ENCODE measurements at regions not wholly inside any gene's neighbourhood (a gene's known extent, or its start where the extent isn't known, plus 50 kb on each side); places are given as distances from the start of the nearest gene placed in this dataset.
A peak's percentile ranks its signal among the peaks of the same experiment; 100 is the strongest.

GRCh38 chr9:99427260-99427659 is 205.2 kb downstream of the SEC61B start:
- intact Hi-C loops (cut with DNase I, micrococcal nuclease), result no loop called here
- Histone ChIP-seq H3K9me3 (ENCODE audit: control insufficient read depth in 1 of 2, insufficient read depth in 1 of 2, low read length in 2 of 2) (no peaks in the 10 kb centered on the region), H3K27ac (ENCODE audit: low read depth in 1 of 2, low read length in 2 of 2) (no peak overlapping the region), H3K27me3 (ENCODE audit: control insufficient read depth in 1 of 2, insufficient read depth in 2 of 2, low read length in 2 of 2) (peaks cover 0 to 5% of the 10 kb centered on the region in 2 experiments), H3K4me3 (ENCODE audit: low read length) (no peak overlapping the region), H3K36me3 (ENCODE audit: insufficient read depth, low read length) (no peaks in the 10 kb centered on the region), H3K4me1 (ENCODE audit: insufficient read depth, low read length) (no peaks in the 10 kb centered on the region)
- Mint-ChIP-seq H3K27me3 (peaks cover 24% of the 10 kb centered on the region), H3K4me3 (no peak overlapping the region), H3K9me3 (no peaks in the 10 kb centered on the region), H3K36me3 (ENCODE audit: low read depth) (no peaks in the 10 kb centered on the region), H3K27ac (no peak overlapping the region), H3K4me1 (ENCODE audit: low read depth) (no peaks in the 10 kb centered on the region)
- CTCF ChIA-PET, result no interaction called here
- POLR2A ChIA-PET, result no interaction called here
- ATAC-seq (ENCODE audit: poor library complexity) (no peak), DNase-seq (no peak)
- TF ChIP-seq CTCF (IDR thresholded peaks at IDR 0.05), result no peak

GRCh38 chr9:99430301-99430700 is 208.2 kb downstream of the SEC61B start:
- Mint-ChIP-seq H3K4me1 (ENCODE audit: low read depth) (no peaks in the 10 kb centered on the region), H3K36me3 (ENCODE audit: low read depth) (no peaks in the 10 kb centered on the region), H3K27ac (no peak overlapping the region), H3K9me3 (no peaks in the 10 kb centered on the region), H3K4me3 (no peak overlapping the region), H3K27me3 (peaks cover 18% of the 10 kb centered on the region)
- ChIA-PET CTCF (no interaction called here), POLR2A (no interaction called here)
- Histone ChIP-seq H3K27me3 (ENCODE audit: control insufficient read depth in 1 of 2, insufficient read depth in 2 of 2, low read length in 2 of 2) (peaks cover 0 to 5% of the 10 kb centered on the region in 2 experiments), H3K4me3 (ENCODE audit: low read length) (no peak overlapping the region), H3K9me3 (ENCODE audit: control insufficient read depth in 1 of 2, insufficient read depth in 1 of 2, low read length in 2 of 2) (no peaks in the 10 kb centered on the region), H3K27ac (ENCODE audit: low read depth in 1 of 2, low read length in 2 of 2) (no peak overlapping the region), H3K36me3 (ENCODE audit: insufficient read depth, low read length) (no peaks in the 10 kb centered on the region), H3K4me1 (ENCODE audit: insufficient read depth, low read length) (peaks cover 5% of the 10 kb centered on the region)
- TF ChIP-seq CTCF (IDR thresholded peaks at IDR 0.05), result no peak
- ATAC-seq (ENCODE audit: poor library complexity), result no peak
- DNase-seq, result peak in 3 of 14 experiments; percentile 17 to 68 (median 52)
- intact Hi-C loops (cut with DNase I, micrococcal nuclease), result no loop called here

- intact Hi-C loops (cut with DNase I, micrococcal nuclease), result no loop called here
- Histone ChIP-seq H3K27me3 (ENCODE audit: control insufficient read depth in 1 of 2, insufficient read depth in 2 of 2, low read length in 2 of 2) (peaks cover 0 to 5% of the 10 kb centered on the region in 2 experiments), H3K4me1 (ENCODE audit: insufficient read depth, low read length) (peaks cover 5% of the 10 kb centered on the region), H3K36me3 (ENCODE audit: insufficient read depth, low read length) (no peaks in the 10 kb centered on the region), H3K27ac (ENCODE audit: low read depth in 1 of 2, low read length in 2 of 2) (no peak overlapping the region), H3K4me3 (ENCODE audit: low read length) (no peak overlapping the region), H3K9me3 (ENCODE audit: control insufficient read depth in 1 of 2, insufficient read depth in 1 of 2, low read length in 2 of 2) (no peaks in the 10 kb centered on the region)
- POLR2A ChIA-PET, result interaction anchor here (0.5 kb wide), 1 partner anchor 1907 kb away, joined by 3 read pairs; no protein-coding TSS in a partner anchor
- no peak overlapping the region for H3K27ac Mint-ChIP-seq
- no peaks in the 10 kb centered on the region for H3K9me3 Mint-ChIP-seq
- no peaks in the 10 kb centered on the region for H3K36me3 Mint-ChIP-seq (ENCODE audit: low read depth)
- DNase-seq, result no peak
- H3K27me3 Mint-ChIP-seq, result peaks cover 10% of the 10 kb centered on the region
- no peak overlapping the region for H3K4me3 Mint-ChIP-seq
- no peak for ATAC-seq (ENCODE audit: poor library complexity)
- no peak for TF ChIP-seq CTCF (IDR thresholded peaks at IDR 0.05)
- H3K4me1 Mint-ChIP-seq (ENCODE audit: low read depth), result no peaks in the 10 kb centered on the region
- CTCF ChIA-PET, result no interaction called here
Observed at GRCh38 chr9:99431103-99431502, 209.0 kb downstream of the SEC61B start.

All from CD4-positive, alpha-beta T cell (primary cell).